Stomach (tissue), 8 donors: ENCODE measurements at regions not wholly inside any gene's neighbourhood (a gene's known extent, or its start where the extent isn't known, plus 50 kb on each side); places are given as distances from the start of the nearest gene placed in this dataset.

Source experiments
- DNase-seq, 2 donors: peaks; one replicate each; pipeline versions ENCODE4 v3.0.0 to v3.0.0-alpha.2; 2013 to 2019
- H3K27ac ChIP-seq, 5 donors: fragments of 200-600 bp in 4 of 5; sonication (generic) in 4 of 5; one replicate each; pipeline ENCODE4 v1.5.1; 2013 to 2019; ENCODE audit warnings: mild to moderate bottlenecking in 1 of 5, moderate library complexity in 1 of 5
- H3K27me3 ChIP-seq, 3 donors: fragments of 200-600 bp; sonication (generic); one replicate each; pipeline ENCODE4 v1.5.1; 2017 to 2019; ENCODE audit warnings: mixed run types in 1 of 3
- H3K36me3 ChIP-seq, 4 donors: fragments of 200-600 bp; sonication (generic); 1 replicate in 3 of 4; 2 replicates in 1 of 4; pipeline ENCODE4 v1.5.1; 2016 to 2019
- H3K4me1 ChIP-seq, 4 donors: fragments of 200-600 bp; sonication (generic); one replicate each; pipeline ENCODE4 v1.5.1; 2016 to 2019
- H3K4me3 ChIP-seq, 4 donors: fragments of 200-600 bp; sonication (generic) in 3 of 4; one replicate each; pipeline ENCODE4 v1.5.1; 2016 to 2019; ENCODE audit warnings: mild to moderate bottlenecking in 1 of 4
- H3K9me3 ChIP-seq, 4 donors: fragments of 200-600 bp; sonication (generic); one replicate each; pipeline ENCODE4 v1.5.1; 2016 to 2019
- CTCF ChIP-seq, 7 experiments: fragments of 450-650 bp in 4 of 7; fragments of 200-600 bp in 3 of 7; sonication (generic) in 3 of 7; IDR thresholded peaks; one replicate each; pipeline ENCODE4 v1.5.1; 2016 to 2019; ENCODE audit warnings: antibody characterized with exemption in 7 of 7, control low read depth in 2 of 7, mild to moderate bottlenecking in 1 of 7
- EP300 ChIP-seq: sonication (generic); formaldehyde crosslinking; IDR thresholded peaks from one replicate; pipeline ENCODE4 v1.6.1; 2017; ENCODE audit warnings: antibody characterized with exemption
- POLR2A ChIP-seq, 4 donors: fragments of 450-650 bp; IDR thresholded peaks; one replicate each; pipeline ENCODE4 v1.6.1; 2016; ENCODE audit warnings: antibody characterized with exemption in 4 of 4, control low read depth in 2 of 4, mild to moderate bottlenecking in 1 of 4, moderate library complexity in 1 of 4
- POLR2AphosphoS5 ChIP-seq, 3 donors: sonication (generic); formaldehyde crosslinking; IDR thresholded peaks; one replicate each; pipeline ENCODE4 v1.6.1; 2016; ENCODE audit warnings: antibody characterized with exemption in 3 of 3
- WGBS, 5 donors: extraction: QIAGEN DNeasy Blood & Tissue Kit in 3 of 5; methylation state at CpG; one replicate each; pipeline versions ENCODE4 v1.1.5 to v1.1.7; 2013 to 2018; 5-methylcytosine and 5-hydroxymethylcytosine counted together
- intact Hi-C: fragments of 100-400 bp; cut with DNase I; formaldehyde crosslinking; loops from one replicate; pipeline ENCODE4 v1.15.1; 2023; ENCODE audit warnings: low total_unique reads
- donor health status: healthy with polysubstance abuse.
- donor health status: Bipolar disorder and iron deficiency.
- donor health status: healthy.

GRCh38 chr4:14856934-14857235, 145.4 kb upstream of the CPEB2 start:
- DNase-seq: no peak
- peaks cover 11 to 24% (median 19%) of the 10 kb centered on the region in 4 donors for H3K4me1 ChIP-seq
- H3K27ac ChIP-seq: peak overlapping the region in 4 of 5 donors; percentile 26 to 63 (median 56)
- no peaks in the 10 kb centered on the region for H3K27me3 ChIP-seq
- H3K4me3 ChIP-seq: no peak overlapping the region
- WGBS, 5 donors: 79 to 92% (median 88%) methylated on average over 5 of the region's 5 CpGs
- no peaks in the 10 kb centered on the region for H3K9me3 ChIP-seq
- TF ChIP-seq POLR2A (IDR thresholded peaks at IDR 0.05) (no peak), EP300 (no peak), CTCF (IDR thresholded peaks at IDR 0.05) (no peak), POLR2AphosphoS5 (IDR thresholded peaks at IDR 0.05) (no peak)
- H3K36me3 ChIP-seq: no peaks in the 10 kb centered on the region
- intact Hi-C loops: no loop called here

GRCh38 chr4:14857475-14857874, 144.8 kb upstream of the CPEB2 start:
- Histone ChIP-seq H3K4me3 (no peak overlapping the region), H3K27me3 (no peaks in the 10 kb centered on the region), H3K36me3 (no peaks in the 10 kb centered on the region), H3K9me3 (no peaks in the 10 kb centered on the region), H3K27ac (peak overlapping the region in 2 of 5 donors; percentile 55 to 58), H3K4me1 (peaks cover 11 to 24% (median 19%) of the 10 kb centered on the region in 4 donors)
- no peak for TF ChIP-seq POLR2AphosphoS5 (IDR thresholded peaks at IDR 0.05)
- no peak for TF ChIP-seq EP300
- no peak for TF ChIP-seq CTCF (IDR thresholded peaks at IDR 0.05)
- no peak for TF ChIP-seq POLR2A (IDR thresholded peaks at IDR 0.05)
- 42 to 53% (median 46%) methylated on average over 3 of the region's 3 CpGs for WGBS, 5 donors
- intact Hi-C loops: no loop called here
- DNase-seq: no peak

- Histone ChIP-seq H3K9me3 (no peaks in the 10 kb centered on the region), H3K4me3 (no peak overlapping the region), H3K36me3 (no peaks in the 10 kb centered on the region), H3K4me1 (peaks cover 16 to 29% (median 23%) of the 10 kb centered on the region in 4 donors), H3K27ac (no peak overlapping the region), H3K27me3 (peaks cover 0 to 4% (median 0%) of the 10 kb centered on the region in 3 donors)
- no peak for DNase-seq
- 85 to 94% (median 91%) methylated on average over 3 of the region's 3 CpGs for WGBS, 5 donors
- TF ChIP-seq POLR2AphosphoS5 (IDR thresholded peaks at IDR 0.05) (no peak), EP300 (no peak), POLR2A (IDR thresholded peaks at IDR 0.05) (no peak), CTCF (IDR thresholded peaks at IDR 0.05) (no peak)
- intact Hi-C loops: no loop called here
Observed at GRCh38 chr4:14857981-14858380, 144.3 kb upstream of the CPEB2 start.

- peak overlapping the region in 3 of 4 donors; percentile 12 to 34 (median 20) for H3K4me3 ChIP-seq
- peak; percentile 47 to 61 for DNase-seq
- peak overlapping the region in 1 of 5 donors; percentile 26 for H3K27ac ChIP-seq
Observed at GRCh38 chr4:14862891-14863290, 139.4 kb upstream of the CPEB2 start.

More at GRCh38 chr4:14862891-14863290, 139.4 kb upstream of the CPEB2 start:
- 16 to 57% (median 29%) methylated on average over 23 to 33 of the region's 33 CpGs for WGBS, 5 donors
- Histone ChIP-seq H3K9me3 (no peaks in the 10 kb centered on the region), H3K4me1 (peaks cover 4 to 40% (median 16%) of the 10 kb centered on the region in 4 donors), H3K27me3 (peaks cover 0 to 4% (median 0%) of the 10 kb centered on the region in 3 donors), H3K36me3 (no peaks in the 10 kb centered on the region)
- intact Hi-C loops: no loop called here
- TF ChIP-seq POLR2AphosphoS5 (IDR thresholded peaks at IDR 0.05) (peak in 1 of 3 donors; percentile 17), POLR2A (IDR thresholded peaks at IDR 0.05) (no peak)
